ENCODE measurements at regions not wholly inside any gene's neighbourhood (a gene's known extent, or its start where the extent isn't known, plus 50 kb on each side); places are given as distances from the start of the nearest gene placed in this dataset.

GRCh38 chr4:154946113-154946512 is 165.0 kb downstream of the RBM46 start:
- H3K79me2 ChIP-seq (ENCODE audit: control insufficient read depth, low read length): no peaks in the 10 kb centered on the region

GRCh38 chr4:154953691-154954090 is 172.6 kb downstream of the RBM46 start:
- no peaks in the 10 kb centered on the region for H4K20me1 ChIP-seq (ENCODE audit: control insufficient read depth, insufficient read depth, low read depth, low read length)
- no peaks in the 10 kb centered on the region for H3K9me2 ChIP-seq (replicated peaks; ENCODE audit: control insufficient read depth, low read length)
- 0 out of 2 replicates have a peak, but pooled peaks cover 4% of the 10 kb centered on the region for H3K9me3 ChIP-seq (ENCODE audit: control insufficient read depth, insufficient read depth, low read length)
- no peaks in the 10 kb centered on the region for H3K36me3 ChIP-seq (ENCODE audit: control insufficient read depth, low read length)
- no peaks in the 10 kb centered on the region for H3F3A ChIP-seq (ENCODE audit: control insufficient read depth, insufficient read depth)
- no peaks in the 10 kb centered on the region for H3K79me2 ChIP-seq (ENCODE audit: control insufficient read depth, low read length)
- no peak overlapping the region for H3K4me3 ChIP-seq (ENCODE audit: low read length)
- TF ChIP-seq CTCF (IDR thresholded peaks at IDR 0.05; ENCODE audit: low read depth, low read length, poor library complexity, severe bottlenecking): no peak
- TF ChIP-seq EZH2phosphoT487 (IDR thresholded peaks at IDR 0.05; ENCODE audit: borderline replicate concordance, low read length): no peak
- H3K27ac ChIP-seq (ENCODE audit: low read depth, low read length): no peak overlapping the region
- H3K4me2 ChIP-seq (ENCODE audit: low read length): no peak overlapping the region
- no peaks in the 10 kb centered on the region for H3K27me3 ChIP-seq (ENCODE audit: control insufficient read depth, low read length)
- H3K4me1 ChIP-seq (ENCODE audit: control insufficient read depth, low read length): no peaks in the 10 kb centered on the region

More at GRCh38 chr4:154946113-154946512, 165.0 kb downstream of the RBM46 start:
- Histone ChIP-seq H3K36me3 (ENCODE audit: control insufficient read depth, low read length) (no peaks in the 10 kb centered on the region), H3K4me3 (ENCODE audit: low read length) (no peak overlapping the region), H3K4me1 (ENCODE audit: control insufficient read depth, low read length) (no peaks in the 10 kb centered on the region), H3K4me2 (ENCODE audit: low read length) (no peak overlapping the region), H4K20me1 (ENCODE audit: control insufficient read depth, insufficient read depth, low read depth, low read length) (no peaks in the 10 kb centered on the region), H3K9me3 (ENCODE audit: control insufficient read depth, insufficient read depth, low read length) (no peaks in the 10 kb centered on the region), H3K27ac (ENCODE audit: low read depth, low read length) (no peak overlapping the region), H3F3A (ENCODE audit: control insufficient read depth, insufficient read depth) (no peaks in the 10 kb centered on the region), H3K9me2 (replicated peaks; ENCODE audit: control insufficient read depth, low read length) (no peaks in the 10 kb centered on the region), H3K27me3 (ENCODE audit: control insufficient read depth, low read length) (no peaks in the 10 kb centered on the region)
- no peak for TF ChIP-seq CTCF (IDR thresholded peaks at IDR 0.05; ENCODE audit: low read depth, low read length, poor library complexity, severe bottlenecking)
- TF ChIP-seq EZH2phosphoT487 (IDR thresholded peaks at IDR 0.05; ENCODE audit: borderline replicate concordance, low read length): no peak

- Histone ChIP-seq H3K27ac (ENCODE audit: low read depth, low read length) (no peak overlapping the region), H3K9me2 (replicated peaks; ENCODE audit: control insufficient read depth, low read length) (no peaks in the 10 kb centered on the region), H3K27me3 (ENCODE audit: control insufficient read depth, low read length) (no peaks in the 10 kb centered on the region), H3K4me2 (ENCODE audit: low read length) (no peak overlapping the region), H3K79me2 (ENCODE audit: control insufficient read depth, low read length) (no peaks in the 10 kb centered on the region), H3K4me1 (ENCODE audit: control insufficient read depth, low read length) (no peaks in the 10 kb centered on the region), H3K9me3 (ENCODE audit: control insufficient read depth, insufficient read depth, low read length) (0 out of 2 replicates have a peak, but pooled peaks cover 4% of the 10 kb centered on the region), H3K36me3 (ENCODE audit: control insufficient read depth, low read length) (no peaks in the 10 kb centered on the region), H4K20me1 (ENCODE audit: control insufficient read depth, insufficient read depth, low read depth, low read length) (no peaks in the 10 kb centered on the region), H3F3A (ENCODE audit: control insufficient read depth, insufficient read depth) (no peaks in the 10 kb centered on the region), H3K4me3 (ENCODE audit: low read length) (no peak overlapping the region)
- no peak for TF ChIP-seq EZH2phosphoT487 (IDR thresholded peaks at IDR 0.05; ENCODE audit: borderline replicate concordance, low read length)
- no peak for TF ChIP-seq CTCF (IDR thresholded peaks at IDR 0.05; ENCODE audit: low read depth, low read length, poor library complexity, severe bottlenecking)
These were observed 173.0 kb downstream of the RBM46 start for GRCh38 chr4:154954117-154954516.
